ENCODE measurements at regions not wholly inside any gene's neighbourhood (a gene's known extent, or its start where the extent isn't known, plus 50 kb on each side); places are given as distances from the start of the nearest gene placed in this dataset.

GRCh38 chr3:18835021-18835420, 313.3 kb upstream of the KCNH8 start:
- intact Hi-C loops (cut with DNase I): no loop called here
- Histone ChIP-seq H3K27ac (no peak overlapping the region), H3K27me3 (no peaks in the 10 kb centered on the region), H3K9me3 (no peaks in the 10 kb centered on the region), H3K36me3 (no peaks in the 10 kb centered on the region), H3K4me1 (ENCODE audit: insufficient read depth) (peaks cover 3% of the 10 kb centered on the region), H3K4me3 (no peak overlapping the region)
- TF ChIP-seq POLR2A (IDR thresholded peaks at IDR 0.05) (no peak), EP300 (IDR thresholded peaks at IDR 0.05) (no peak), CTCF (IDR thresholded peaks at IDR 0.05) (no peak)
- no peak for DNase-seq
- WGBS, 3 donors: 89 to 95% (median 95%) methylated on average over 4 of the region's 4 CpGs

GRCh38 chr3:18830087-18830486, 318.2 kb upstream of the KCNH8 start:
- Histone ChIP-seq H3K36me3 (no peaks in the 10 kb centered on the region), H3K4me3 (no peak overlapping the region), H3K9me3 (no peaks in the 10 kb centered on the region), H3K4me1 (ENCODE audit: insufficient read depth) (no peaks in the 10 kb centered on the region), H3K27me3 (no peaks in the 10 kb centered on the region), H3K27ac (no peak overlapping the region)
- TF ChIP-seq CTCF (IDR thresholded peaks at IDR 0.05) (no peak), POLR2A (IDR thresholded peaks at IDR 0.05) (no peak), EP300 (IDR thresholded peaks at IDR 0.05) (no peak)
- 76 to 79% (median 79%) methylated on average over 5 of the region's 5 CpGs for WGBS, 3 donors
- intact Hi-C loops (cut with DNase I): no loop called here
- DNase-seq: no peak

GRCh38 chr3:18828637-18829036, 319.7 kb upstream of the KCNH8 start:
- intact Hi-C loops (cut with DNase I): no loop called here
- H3K9me3 ChIP-seq: no peaks in the 10 kb centered on the region
- no peak overlapping the region for H3K27ac ChIP-seq
- H3K36me3 ChIP-seq: no peaks in the 10 kb centered on the region
- no peak for DNase-seq
- no peaks in the 10 kb centered on the region for H3K27me3 ChIP-seq
- H3K4me3 ChIP-seq: no peak overlapping the region
- no peaks in the 10 kb centered on the region for H3K4me1 ChIP-seq (ENCODE audit: insufficient read depth)
- 94 to 100% (median 98%) methylated on average over 2 of the region's 2 CpGs for WGBS, 3 donors
- TF ChIP-seq CTCF (IDR thresholded peaks at IDR 0.05) (no peak), POLR2A (IDR thresholded peaks at IDR 0.05) (no peak), EP300 (IDR thresholded peaks at IDR 0.05) (no peak)

- Histone ChIP-seq H3K36me3 (no peaks in the 10 kb centered on the region), H3K9me3 (no peaks in the 10 kb centered on the region), H3K27me3 (no peaks in the 10 kb centered on the region), H3K4me1 (ENCODE audit: insufficient read depth) (no peaks in the 10 kb centered on the region), H3K27ac (no peak overlapping the region), H3K4me3 (no peak overlapping the region)
- intact Hi-C loops (cut with DNase I): no loop called here
- no peak for DNase-seq
- WGBS, 3 donors: 84 to 86% (median 86%) methylated on average over 3 of the region's 3 CpGs
- TF ChIP-seq EP300 (IDR thresholded peaks at IDR 0.05): no peak
Measured at GRCh38 chr3:18827664-18828063, 320.6 kb upstream of the KCNH8 start.

GRCh38 chr3:18825665-18826064, 322.6 kb upstream of the KCNH8 start:
- Histone ChIP-seq H3K27me3 (no peaks in the 10 kb centered on the region), H3K27ac (no peak overlapping the region), H3K36me3 (no peaks in the 10 kb centered on the region), H3K9me3 (no peaks in the 10 kb centered on the region), H3K4me3 (no peak overlapping the region), H3K4me1 (ENCODE audit: insufficient read depth) (no peaks in the 10 kb centered on the region)
- WGBS, 3 donors: 95 to 96% (median 95%) methylated on average over 2 of the region's 2 CpGs
- no peak for TF ChIP-seq CTCF (IDR thresholded peaks at IDR 0.05)
- TF ChIP-seq POLR2A (IDR thresholded peaks at IDR 0.05): no peak
- no peak for TF ChIP-seq EP300 (IDR thresholded peaks at IDR 0.05)
- no peak for DNase-seq
- intact Hi-C loops (cut with DNase I): no loop called here

All from ovary (tissue), 7 donors.